ENCODE measurements at regions not wholly inside any gene's neighbourhood (a gene's known extent, or its start where the extent isn't known, plus 50 kb on each side); places are given as distances from the start of the nearest gene placed in this dataset.
A peak's percentile ranks its signal among the peaks of the same experiment; 100 is the strongest.
"Not testable (repeated sequence)": the region's sequence is repeated elsewhere in the genome, so short reads cannot be mapped to it uniquely, and the experiment has no call there.

- DNase-seq: no peak
- intact Hi-C loops (cut with DNase I): no loop called here
These were observed 147.0 kb upstream of the RASA1 start for GRCh38 chr5:87120518-87121303.

GRCh38 chr5:87121304-87122150 is 146.2 kb upstream of the RASA1 start:
- peak in 4 of 42 donors; percentile 3 to 47 (median 9) for DNase-seq

GRCh38 chr5:87122151-87122977 is 145.3 kb upstream of the RASA1 start:
- intact Hi-C loops (cut with DNase I): no loop called here
- DNase-seq: no peak

More at GRCh38 chr5:87121304-87122150, 146.2 kb upstream of the RASA1 start:
- intact Hi-C loops (cut with DNase I): no loop called here

GRCh38 chr5:87125766-87126165 is 141.9 kb upstream of the RASA1 start:
- no peak for DNase-seq
- intact Hi-C loops (cut with DNase I): no loop called here

GRCh38 chr5:87126869-87127268 is 140.8 kb upstream of the RASA1 start:
- intact Hi-C loops (cut with DNase I): no loop called here
- DNase-seq: no peak

GRCh38 chr5:87127426-87127825 is 140.3 kb upstream of the RASA1 start:
- intact Hi-C loops (cut with DNase I): no loop called here
- DNase-seq: no peak

GRCh38 chr5:87127956-87128687 is 139.6 kb upstream of the RASA1 start:
- intact Hi-C loops (cut with DNase I): no loop called here
- peak in 1 of 42 donors; percentile 15 for DNase-seq

GRCh38 chr5:87129046-87129445 is 138.6 kb upstream of the RASA1 start:
- intact Hi-C loops (cut with DNase I): no loop called here

GRCh38 chr5:87132696-87133095 is 135.0 kb upstream of the RASA1 start:
- intact Hi-C loops (cut with DNase I): no loop called here
- no peak for DNase-seq

More at GRCh38 chr5:87129046-87129445, 138.6 kb upstream of the RASA1 start:
- DNase-seq: no peak

- intact Hi-C loops (cut with DNase I); DNase-seq: not testable (repeated sequence)
These were observed 133.2 kb upstream of the RASA1 start for GRCh38 chr5:87134513-87134912.

- intact Hi-C loops (cut with DNase I): no loop called here
- no peak for DNase-seq
These were observed 131.6 kb upstream of the RASA1 start for GRCh38 chr5:87136096-87136495.

GRCh38 chr5:87136733-87137132 is 130.9 kb upstream of the RASA1 start:
- DNase-seq: no peak
- intact Hi-C loops (cut with DNase I): no loop called here

GRCh38 chr5:87137283-87137682 is 130.4 kb upstream of the RASA1 start:
- DNase-seq: peak in 9 of 42 donors; percentile 3 to 54 (median 24)
- intact Hi-C loops (cut with DNase I): no loop called here

- DNase-seq: no peak
- intact Hi-C loops (cut with DNase I): no loop called here
These were observed 129.4 kb upstream of the RASA1 start for GRCh38 chr5:87138091-87138805.

GRCh38 chr5:87139795-87140194 is 127.9 kb upstream of the RASA1 start:
- DNase-seq: no peak
- intact Hi-C loops (cut with DNase I): no loop called here

GRCh38 chr5:87141544-87141943 is 126.1 kb upstream of the RASA1 start:
- DNase-seq: no peak
- intact Hi-C loops (cut with DNase I): no loop called here

- DNase-seq; intact Hi-C loops (cut with DNase I): not testable (repeated sequence)
These were observed 121.8 kb upstream of the RASA1 start for GRCh38 chr5:87145853-87146252.

GRCh38 chr5:87147441-87147840 is 120.2 kb upstream of the RASA1 start:
- DNase-seq: no peak
- intact Hi-C loops (cut with DNase I): no loop called here
